Activated CD4-positive, alpha-beta memory T cell treated with anti-CD3 and anti-CD28 coated beads, Interleukin-2, amount 10 ng/mL, durations not matched to agents 7 days and 5 days (primary cell): ENCODE measurements at regions not wholly inside any gene's neighbourhood (a gene's known extent, or its start where the extent isn't known, plus 50 kb on each side); places are given as distances from the start of the nearest gene placed in this dataset.

Experiments
- CTCF ChIA-PET: fragments of 350-600 bp; sonication (Branson Sonifier 250); formaldehyde crosslinking; loops from one replicate; lab custom pipeline; 2021; ENCODE audit warnings: antibody characterized with exemption, inconsistent platforms; lab: Charles Lee
- POLR2A ChIA-PET: fragments of 350-600 bp; sonication (Branson Sonifier 250); formaldehyde crosslinking; loops from one replicate; lab custom pipeline; 2021; ENCODE audit warnings: antibody characterized with exemption; lab: Charles Lee
- DNase-seq: peaks from one replicate; pipeline ENCODE4 v3.0.0-alpha.2; 2020
- H3K27ac Mint-ChIP-seq: one replicate; pipeline ENCODE4 v1.8.0; 2021; ENCODE audit warnings: mild to moderate bottlenecking, mixed read lengths
- H3K27me3 Mint-ChIP-seq: one replicate; pipeline ENCODE4 v1.8.0; 2021; ENCODE audit warnings: mixed read lengths
- H3K36me3 Mint-ChIP-seq: one replicate; pipeline ENCODE4 v1.8.0; 2021; ENCODE audit warnings: low read depth, mixed read lengths
- H3K4me1 Mint-ChIP-seq: one replicate; pipeline ENCODE4 v1.8.0; 2021; ENCODE audit warnings: mixed read lengths
- H3K4me3 Mint-ChIP-seq: one replicate; pipeline ENCODE4 v1.8.0; 2021; ENCODE audit warnings: mild to moderate bottlenecking, mixed read lengths
- H3K9me3 Mint-ChIP-seq: one replicate; pipeline ENCODE4 v1.8.0; 2021; ENCODE audit warnings: mixed read lengths

GRCh38 chr18:34098109-34098508 lies 126.6 kb downstream of the NOL4 start:
- Mint-ChIP-seq H3K36me3 (no peaks in the 10 kb centered on the region), H3K4me3 (no peak overlapping the region), H3K9me3 (no peaks in the 10 kb centered on the region), H3K27ac (no peak overlapping the region), H3K27me3 (no peaks in the 10 kb centered on the region), H3K4me1 (no peaks in the 10 kb centered on the region)
- CTCF ChIA-PET: no interaction called here
- POLR2A ChIA-PET: no interaction called here
- no peak for DNase-seq

GRCh38 chr18:34097312-34097711 lies 127.4 kb downstream of the NOL4 start:
- Mint-ChIP-seq H3K4me3 (no peak overlapping the region), H3K4me1 (no peaks in the 10 kb centered on the region), H3K27ac (no peak overlapping the region), H3K36me3 (no peaks in the 10 kb centered on the region), H3K9me3 (no peaks in the 10 kb centered on the region), H3K27me3 (no peaks in the 10 kb centered on the region)
- ChIA-PET POLR2A (no interaction called here), CTCF (no interaction called here)
- DNase-seq: no peak

GRCh38 chr18:34094148-34094547 lies 130.6 kb downstream of the NOL4 start:
- H3K4me3 Mint-ChIP-seq: no peak overlapping the region
- CTCF ChIA-PET: no interaction called here
- H3K9me3 Mint-ChIP-seq: no peaks in the 10 kb centered on the region
- no peak for DNase-seq
- POLR2A ChIA-PET: no interaction called here
- H3K36me3 Mint-ChIP-seq: no peaks in the 10 kb centered on the region
- H3K27ac Mint-ChIP-seq: no peak overlapping the region
- H3K27me3 Mint-ChIP-seq: no peaks in the 10 kb centered on the region
- H3K4me1 Mint-ChIP-seq: no peaks in the 10 kb centered on the region

- CTCF ChIA-PET: no interaction called here
- H3K36me3 Mint-ChIP-seq: no peaks in the 10 kb centered on the region
These were observed 131.9 kb downstream of the NOL4 start for GRCh38 chr18:34092796-34093195.

GRCh38 chr18:34086370-34086769 lies 138.3 kb downstream of the NOL4 start:
- ChIA-PET POLR2A (no interaction called here), CTCF (no interaction called here)
- no peaks in the 10 kb centered on the region for H3K9me3 Mint-ChIP-seq
- H3K27me3 Mint-ChIP-seq: no peaks in the 10 kb centered on the region
- no peaks in the 10 kb centered on the region for H3K36me3 Mint-ChIP-seq
- no peak overlapping the region for H3K4me3 Mint-ChIP-seq
- no peak for DNase-seq
- no peaks in the 10 kb centered on the region for H3K4me1 Mint-ChIP-seq
- no peak overlapping the region for H3K27ac Mint-ChIP-seq

More at GRCh38 chr18:34092796-34093195, 131.9 kb downstream of the NOL4 start:
- Mint-ChIP-seq H3K9me3 (no peaks in the 10 kb centered on the region), H3K4me3 (no peak overlapping the region), H3K27ac (no peak overlapping the region), H3K4me1 (no peaks in the 10 kb centered on the region), H3K27me3 (no peaks in the 10 kb centered on the region)
- DNase-seq: no peak
- POLR2A ChIA-PET: no interaction called here

GRCh38 chr18:34085140-34085739 lies 139.5 kb downstream of the NOL4 start:
- Mint-ChIP-seq H3K27ac (no peak overlapping the region), H3K4me3 (no peak overlapping the region), H3K27me3 (no peaks in the 10 kb centered on the region), H3K36me3 (no peaks in the 10 kb centered on the region), H3K9me3 (no peaks in the 10 kb centered on the region), H3K4me1 (no peaks in the 10 kb centered on the region)
- DNase-seq: no peak
- ChIA-PET CTCF (no interaction called here), POLR2A (no interaction called here)

- Mint-ChIP-seq H3K36me3 (no peaks in the 10 kb centered on the region), H3K4me1 (no peaks in the 10 kb centered on the region), H3K27ac (no peak overlapping the region), H3K4me3 (no peak overlapping the region), H3K9me3 (no peaks in the 10 kb centered on the region), H3K27me3 (no peaks in the 10 kb centered on the region)
- no peak for DNase-seq
- POLR2A ChIA-PET: no interaction called here
- CTCF ChIA-PET: no interaction called here
These were observed 140.1 kb downstream of the NOL4 start for GRCh38 chr18:34084635-34085034.

GRCh38 chr18:34083910-34084535 lies 140.7 kb downstream of the NOL4 start:
- POLR2A ChIA-PET: no interaction called here
- no peak overlapping the region for H3K27ac Mint-ChIP-seq
- no peaks in the 10 kb centered on the region for H3K27me3 Mint-ChIP-seq
- H3K36me3 Mint-ChIP-seq: no peaks in the 10 kb centered on the region
- H3K4me1 Mint-ChIP-seq: no peaks in the 10 kb centered on the region
- no peak overlapping the region for H3K4me3 Mint-ChIP-seq
- no peak for DNase-seq
- CTCF ChIA-PET: no interaction called here
- H3K9me3 Mint-ChIP-seq: no peaks in the 10 kb centered on the region

GRCh38 chr18:34077599-34077998 lies 147.1 kb downstream of the NOL4 start:
- Mint-ChIP-seq H3K4me1 (no peaks in the 10 kb centered on the region), H3K9me3 (no peaks in the 10 kb centered on the region), H3K27ac (no peak overlapping the region), H3K4me3 (no peak overlapping the region), H3K27me3 (no peaks in the 10 kb centered on the region), H3K36me3 (no peaks in the 10 kb centered on the region)
- DNase-seq: no peak
- CTCF ChIA-PET: no interaction called here
- POLR2A ChIA-PET: no interaction called here

- no peaks in the 10 kb centered on the region for H3K4me1 Mint-ChIP-seq
- no peak for DNase-seq
- CTCF ChIA-PET: no interaction called here
- no peaks in the 10 kb centered on the region for H3K36me3 Mint-ChIP-seq
- H3K27ac Mint-ChIP-seq: no peak overlapping the region
- no peaks in the 10 kb centered on the region for H3K9me3 Mint-ChIP-seq
- H3K27me3 Mint-ChIP-seq: no peaks in the 10 kb centered on the region
- POLR2A ChIA-PET: no interaction called here
- no peak overlapping the region for H3K4me3 Mint-ChIP-seq
These were observed 148.5 kb downstream of the NOL4 start for GRCh38 chr18:34075963-34076860.

GRCh38 chr18:34061226-34061625 lies 163.5 kb downstream of the NOL4 start:
- H3K9me3 Mint-ChIP-seq: peaks cover 2% of the 10 kb centered on the region
- ChIA-PET POLR2A (no interaction called here), CTCF (no interaction called here)
- no peaks in the 10 kb centered on the region for H3K27me3 Mint-ChIP-seq
- no peak overlapping the region for H3K27ac Mint-ChIP-seq
- no peak overlapping the region for H3K4me3 Mint-ChIP-seq
- H3K4me1 Mint-ChIP-seq: no peaks in the 10 kb centered on the region
- no peak for DNase-seq
- no peaks in the 10 kb centered on the region for H3K36me3 Mint-ChIP-seq

GRCh38 chr18:34055227-34055626 lies 169.5 kb downstream of the NOL4 start:
- POLR2A ChIA-PET: no interaction called here
- H3K27ac Mint-ChIP-seq: no peak overlapping the region
- H3K9me3 Mint-ChIP-seq: peaks cover 2% of the 10 kb centered on the region
- H3K4me3 Mint-ChIP-seq: no peak overlapping the region
- no peaks in the 10 kb centered on the region for H3K27me3 Mint-ChIP-seq
- H3K4me1 Mint-ChIP-seq: no peaks in the 10 kb centered on the region
- CTCF ChIA-PET: no interaction called here
- DNase-seq: no peak
- H3K36me3 Mint-ChIP-seq: no peaks in the 10 kb centered on the region

- no peak for DNase-seq
- Mint-ChIP-seq H3K4me3 (no peak overlapping the region), H3K4me1 (no peaks in the 10 kb centered on the region), H3K27ac (no peak overlapping the region), H3K36me3 (no peaks in the 10 kb centered on the region), H3K27me3 (no peaks in the 10 kb centered on the region), H3K9me3 (peaks cover 2% of the 10 kb centered on the region)
- ChIA-PET POLR2A (no interaction called here), CTCF (no interaction called here)
These were observed 174.1 kb downstream of the NOL4 start for GRCh38 chr18:34050661-34051060.
